Right lobe of liver (tissue), 4 donors: ENCODE measurements at regions not wholly inside any gene's neighbourhood (a gene's known extent, or its start where the extent isn't known, plus 50 kb on each side); places are given as distances from the start of the nearest gene placed in this dataset.

ENCODE experiments used
- POLR2A ChIP-seq: fragments of 450-650 bp; IDR thresholded peaks from one replicate; pipeline ENCODE4 v1.6.1; 2017; ENCODE audit warnings: antibody characterized with exemption, mild to moderate bottlenecking
- TF ChIP-seq, protein P1 (sequence below), 4 donors: fragments of 200-600 bp in 3 of 4; fragments of 450-650 bp in 1 of 4; IDR thresholded peaks; one replicate each; pipeline versions ENCODE4 v1.5.1 to v1.8.0; 2016 to 2022; ENCODE audit warnings: antibody characterized with exemption in 4 of 4, mild to moderate bottlenecking in 2 of 4
- donor health status: DM: no; HTN: no; CAD: no.
- donor health status: DM: no; HTN: no; CAD: no.
- donor health status: DM: no; HTN: yes; CAD: no.

DNA sequence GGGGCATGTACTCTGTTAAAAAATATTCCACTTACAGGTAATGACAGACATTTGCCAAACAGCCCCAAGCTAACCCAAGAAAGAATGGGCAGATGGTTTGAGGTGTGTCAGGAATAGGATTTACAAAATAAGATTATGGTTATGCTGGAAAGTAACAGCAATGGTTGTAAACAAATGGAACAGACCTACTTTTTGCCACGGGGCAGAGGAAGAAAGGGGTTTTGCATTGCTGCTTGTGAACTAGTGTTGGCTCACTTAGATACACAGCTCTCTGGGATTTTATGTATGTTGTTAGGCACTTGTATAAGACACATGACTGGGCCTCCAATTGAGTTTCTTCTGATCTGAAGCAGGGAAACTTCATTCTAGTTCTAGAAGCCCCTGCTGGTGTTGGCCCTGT lies 191.5 kb upstream of the GDNF start:
- TF ChIP-seq, protein P1, sequence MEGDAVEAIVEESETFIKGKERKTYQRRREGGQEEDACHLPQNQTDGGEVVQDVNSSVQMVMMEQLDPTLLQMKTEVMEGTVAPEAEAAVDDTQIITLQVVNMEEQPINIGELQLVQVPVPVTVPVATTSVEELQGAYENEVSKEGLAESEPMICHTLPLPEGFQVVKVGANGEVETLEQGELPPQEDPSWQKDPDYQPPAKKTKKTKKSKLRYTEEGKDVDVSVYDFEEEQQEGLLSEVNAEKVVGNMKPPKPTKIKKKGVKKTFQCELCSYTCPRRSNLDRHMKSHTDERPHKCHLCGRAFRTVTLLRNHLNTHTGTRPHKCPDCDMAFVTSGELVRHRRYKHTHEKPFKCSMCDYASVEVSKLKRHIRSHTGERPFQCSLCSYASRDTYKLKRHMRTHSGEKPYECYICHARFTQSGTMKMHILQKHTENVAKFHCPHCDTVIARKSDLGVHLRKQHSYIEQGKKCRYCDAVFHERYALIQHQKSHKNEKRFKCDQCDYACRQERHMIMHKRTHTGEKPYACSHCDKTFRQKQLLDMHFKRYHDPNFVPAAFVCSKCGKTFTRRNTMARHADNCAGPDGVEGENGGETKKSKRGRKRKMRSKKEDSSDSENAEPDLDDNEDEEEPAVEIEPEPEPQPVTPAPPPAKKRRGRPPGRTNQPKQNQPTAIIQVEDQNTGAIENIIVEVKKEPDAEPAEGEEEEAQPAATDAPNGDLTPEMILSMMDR (IDR thresholded peaks at IDR 0.05), result no peak
- TF ChIP-seq POLR2A, result no peak
